ENCODE measurements at regions not wholly inside any gene's neighbourhood (a gene's known extent, or its start where the extent isn't known, plus 50 kb on each side); places are given as distances from the start of the nearest gene placed in this dataset. TPM values are rescaled to one million over a fixed set of nuclear protein-coding genes. Genes with fewer than 3 reads are reported as not detected.

- TF ChIP-seq CTCF (IDR thresholded peaks at IDR 0.05; ENCODE audit: control extremely low read depth, extremely low read depth) = peak; percentile 42
- Histone ChIP-seq H3K27ac (ENCODE audit: low read depth in 1 of 2, low read length in 1 of 2) (no peak overlapping the region), H3K9me3 (ENCODE audit: control insufficient read depth in 4 of 4, insufficient read depth in 3 of 4, low read length in 3 of 4) (peaks cover 0 to 2% (median 0%) of the 10 kb centered on the region in 4 donors), H3K27me3 (ENCODE audit: control insufficient read depth in 3 of 3, insufficient read depth in 3 of 3, low read length in 2 of 3) (no peaks in the 10 kb centered on the region), H3K9ac (ENCODE audit: insufficient read depth in 1 of 2, low read length in 2 of 2) (no peak overlapping the region), H3K4me1 (ENCODE audit: control insufficient read depth in 5 of 5, insufficient read depth in 5 of 5, low read length in 5 of 5) (no peaks in the 10 kb centered on the region), H3K4me3 (no peak overlapping the region), H3K36me3 (ENCODE audit: control insufficient read depth in 4 of 4, insufficient read depth in 4 of 4, low read length in 4 of 4) (no peaks in the 10 kb centered on the region)
- DNase-seq (peak; percentile 72 to 78 (median 73)), ATAC-seq (ENCODE audit: insufficient read depth, low FRiP score) (peak; percentile 65)
- 22 to 27% methylated on average over 11 of the region's 11 CpGs for WGBS, 2 donors
Measured at GRCh38 chr11:79493555-79494171, 52.8 kb upstream of the TENM4 start.

- H3K4me1 ChIP-seq (ENCODE audit: control insufficient read depth in 5 of 5, insufficient read depth in 5 of 5, low read length in 5 of 5) = no peaks in the 10 kb centered on the region
- no peak overlapping the region for H3K4me3 ChIP-seq
- 64 to 77% methylated on average over 4 of the region's 4 CpGs for WGBS, 2 donors
- no peak overlapping the region for H3K27ac ChIP-seq (ENCODE audit: low read depth in 1 of 2, low read length in 1 of 2)
- ATAC-seq (ENCODE audit: insufficient read depth, low FRiP score) (no peak), DNase-seq (no peak)
- H3K36me3 ChIP-seq (ENCODE audit: control insufficient read depth in 4 of 4, insufficient read depth in 4 of 4, low read length in 4 of 4) = no peaks in the 10 kb centered on the region
- no peak overlapping the region for H3K9ac ChIP-seq (ENCODE audit: insufficient read depth in 1 of 2, low read length in 2 of 2)
- no peaks in the 10 kb centered on the region for H3K9me3 ChIP-seq (ENCODE audit: control insufficient read depth in 4 of 4, insufficient read depth in 3 of 4, low read length in 3 of 4)
- no peak for TF ChIP-seq CTCF (IDR thresholded peaks at IDR 0.05; ENCODE audit: control extremely low read depth, extremely low read depth)
- no peaks in the 10 kb centered on the region for H3K27me3 ChIP-seq (ENCODE audit: control insufficient read depth in 3 of 3, insufficient read depth in 3 of 3, low read length in 2 of 3)
Measured at GRCh38 chr11:79492008-79492407, 51.2 kb upstream of the TENM4 start.

Small RNA genes lying in the stretch of these regions (small RNA-seq; reads per million reads assigned to genes)
- not detected for gene AP002802.2 (ENCODE audit: low replicate concordance)
- gene MIR4300 (ENCODE audit: low replicate concordance) = not detected
- gene MTND4LP18 (ENCODE audit: low replicate concordance) = not detected
- not detected for gene RNU6-544P (ENCODE audit: low replicate concordance)

All from lung (tissue), 12 donors.